GM18502 (cell line): ENCODE measurements at regions not wholly inside any gene's neighbourhood (a gene's known extent, or its start where the extent isn't known, plus 50 kb on each side); places are given as distances from the start of the nearest gene placed in this dataset.
"Not testable (repeated sequence)": the region's sequence is repeated elsewhere in the genome, so short reads cannot be mapped to it uniquely, and the experiment has no call there.

Experiments
- ATAC-seq: cut with Tn5 transposase; IDR thresholded peaks from one replicate; pipeline ENCODE4 v1.9.1; 2021; ENCODE audit warnings: mild to moderate bottlenecking; ENCODE audit not compliant: unreplicated experiment, poor library complexity

DNA sequence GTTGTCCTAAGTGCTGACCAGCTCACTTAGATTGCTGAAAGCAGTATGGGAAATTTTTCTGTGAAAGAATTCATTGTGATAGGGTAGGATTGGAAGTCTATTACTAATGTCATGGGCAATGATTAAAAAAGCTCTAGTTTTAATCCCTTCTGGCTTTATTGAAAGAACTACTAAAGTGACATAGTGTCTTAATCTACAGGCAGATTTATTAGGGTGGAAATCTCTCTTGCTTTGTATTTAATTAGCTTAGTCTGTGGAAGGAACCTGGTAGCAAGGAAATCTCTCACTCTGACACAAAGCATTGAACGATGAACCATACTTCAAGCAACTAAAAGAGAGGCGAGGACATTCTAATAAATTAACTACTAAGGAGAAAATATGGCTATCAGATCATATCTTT is 1029.2 kb upstream of the PCDH20 start:
- ATAC-seq: no peak

DNA sequence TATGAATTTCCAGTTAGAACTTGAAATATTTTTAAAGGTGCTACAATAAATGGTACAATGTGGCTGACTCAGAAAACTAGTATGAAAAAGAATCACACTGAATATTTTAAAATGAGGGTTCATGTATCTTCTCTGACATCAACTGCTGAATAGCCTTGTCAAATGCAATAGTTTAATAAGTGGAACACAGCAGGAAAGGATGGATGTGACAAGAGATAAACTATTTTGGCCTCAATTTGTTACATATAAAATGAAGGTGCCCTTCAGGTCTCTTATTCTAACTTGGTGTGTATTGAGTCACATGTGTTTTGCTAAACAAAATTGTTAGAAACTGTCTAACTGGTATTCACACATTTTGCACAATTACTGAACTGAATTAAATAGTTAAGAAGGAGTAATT is 1018.4 kb upstream of the PCDH20 start:
- no peak for ATAC-seq

DNA sequence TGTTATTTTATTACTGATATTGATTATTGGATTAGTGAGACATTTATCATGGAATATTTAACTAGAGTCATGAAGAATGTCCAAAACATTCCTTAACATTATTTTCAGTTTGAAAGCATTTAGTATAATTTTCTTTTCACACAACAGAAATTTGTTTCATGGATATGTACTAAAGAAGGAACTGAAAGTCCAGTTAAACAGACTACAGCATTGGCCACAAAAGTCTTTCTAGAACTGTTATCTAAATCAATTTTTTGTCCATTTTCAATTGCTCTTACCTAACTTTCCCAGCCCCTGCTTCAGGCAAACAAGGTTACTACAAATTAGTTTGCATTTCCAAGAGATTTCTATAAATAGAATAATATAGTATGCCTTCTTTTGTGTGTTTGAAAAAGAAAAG is 1018.0 kb upstream of the PCDH20 start:
- ATAC-seq: peak; percentile 50

DNA sequence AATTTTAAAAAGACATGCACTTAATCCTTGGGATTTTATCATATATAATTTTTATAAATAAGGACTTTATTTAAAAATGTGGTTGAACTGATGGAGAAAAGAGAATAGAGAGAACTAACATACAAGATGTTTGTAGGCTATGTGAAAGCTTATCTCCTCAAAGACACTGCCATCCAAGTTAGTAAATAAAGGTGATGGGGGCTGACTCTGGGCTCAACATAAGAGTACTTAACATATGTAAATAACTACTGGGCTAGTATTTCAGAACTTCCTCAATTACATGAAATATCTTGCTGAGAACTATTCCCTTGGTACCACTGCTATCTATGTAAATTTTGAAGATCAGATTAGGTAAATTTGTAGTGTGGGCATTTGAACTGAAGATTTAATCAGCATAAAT is 1017.3 kb upstream of the PCDH20 start:
- no peak for ATAC-seq

DNA sequence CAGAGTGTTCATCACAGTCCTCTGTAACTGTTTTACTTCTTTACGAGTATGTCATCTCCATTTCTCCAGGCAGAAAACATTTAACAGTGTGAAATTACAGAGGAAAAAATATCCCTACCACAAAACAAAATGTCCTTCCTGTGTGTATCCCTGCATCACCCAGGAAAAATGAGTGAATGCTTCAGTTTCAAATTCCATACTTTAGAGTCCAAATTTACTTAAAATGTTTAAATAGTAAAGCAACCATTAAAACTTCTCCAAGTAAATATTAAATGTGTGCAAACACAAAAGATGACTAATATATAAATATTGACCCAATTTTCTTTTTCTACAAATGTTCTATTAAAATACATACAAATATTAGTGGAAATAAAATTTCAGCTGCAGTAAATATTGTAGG is 1016.6 kb upstream of the PCDH20 start:
- ATAC-seq: no peak

DNA sequence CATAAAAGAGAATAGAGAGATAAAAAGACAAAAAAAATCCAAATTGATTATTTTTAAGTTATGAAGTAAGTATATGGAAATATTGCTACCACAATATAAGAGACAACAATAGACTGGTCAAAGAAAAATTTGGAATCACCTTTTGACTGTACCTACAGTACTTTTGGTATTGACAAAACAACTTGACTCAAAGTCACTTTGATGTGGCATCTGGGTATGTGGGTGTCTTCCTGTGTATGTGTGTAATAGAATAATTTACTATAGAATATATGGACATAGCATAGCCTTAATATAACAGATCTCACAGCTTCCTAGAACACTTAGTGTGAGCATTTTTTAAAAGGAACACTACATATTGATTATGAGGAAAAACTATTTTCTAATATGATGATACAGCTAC is 1016.2 kb upstream of the PCDH20 start:
- ATAC-seq: no peak

DNA sequence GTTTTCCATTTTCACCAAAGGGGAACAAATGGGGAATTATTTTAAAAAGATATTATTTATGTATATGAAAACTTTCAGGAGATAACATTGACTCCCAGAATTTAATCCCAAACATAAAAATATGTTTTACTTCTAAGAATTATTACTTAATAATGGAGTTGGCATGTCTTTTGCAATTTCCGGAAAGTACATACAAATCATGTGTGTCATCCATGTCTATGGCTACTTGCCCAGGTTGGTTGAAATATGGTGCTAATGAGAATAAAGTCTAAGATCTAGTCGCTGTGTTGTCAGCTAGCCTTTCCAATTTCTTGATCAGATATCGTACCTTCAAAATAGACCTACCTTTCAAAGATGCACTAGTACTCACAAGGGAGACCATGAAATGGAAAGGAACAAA is 1003.2 kb upstream of the PCDH20 start:
- ATAC-seq: no peak

DNA sequence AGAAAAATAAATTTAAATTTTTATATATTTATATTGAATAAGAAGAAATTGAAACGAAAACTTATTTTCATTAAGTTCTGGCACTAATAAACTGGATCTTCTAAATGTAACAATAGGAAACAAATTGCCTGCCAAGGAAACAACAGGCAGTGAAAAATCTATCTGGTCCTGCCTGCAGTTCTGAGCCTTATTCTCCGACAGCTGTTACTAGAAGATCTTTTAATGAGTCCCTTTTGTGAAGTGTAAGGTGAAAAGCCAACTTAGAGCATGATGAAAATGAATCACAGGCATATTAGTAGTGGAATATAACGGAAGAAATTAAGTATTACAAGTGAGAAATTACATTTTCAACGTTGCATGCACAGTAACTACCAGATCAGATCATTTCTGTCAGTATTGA is 1002.7 kb upstream of the PCDH20 start:
- ATAC-seq: no peak

DNA sequence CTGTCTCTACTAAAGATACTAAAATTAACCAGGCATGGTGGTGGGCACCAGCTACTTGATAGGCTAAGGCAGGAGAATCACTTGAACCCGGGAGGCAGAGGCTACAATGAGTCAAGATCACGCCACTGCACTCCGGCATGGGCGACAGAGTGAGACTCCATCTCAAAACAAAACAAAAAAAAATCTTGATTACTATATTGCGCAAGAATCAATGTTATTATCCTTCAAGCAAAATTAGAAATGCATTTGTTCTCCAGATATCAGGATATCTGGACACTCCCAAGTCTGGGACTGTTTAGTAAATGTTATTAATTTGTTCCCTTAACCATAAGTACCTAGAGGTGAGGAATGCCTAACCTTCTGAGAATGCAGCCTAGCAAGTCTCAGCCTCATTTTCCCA is 992.2 kb upstream of the PCDH20 start:
- ATAC-seq: no peak

DNA sequence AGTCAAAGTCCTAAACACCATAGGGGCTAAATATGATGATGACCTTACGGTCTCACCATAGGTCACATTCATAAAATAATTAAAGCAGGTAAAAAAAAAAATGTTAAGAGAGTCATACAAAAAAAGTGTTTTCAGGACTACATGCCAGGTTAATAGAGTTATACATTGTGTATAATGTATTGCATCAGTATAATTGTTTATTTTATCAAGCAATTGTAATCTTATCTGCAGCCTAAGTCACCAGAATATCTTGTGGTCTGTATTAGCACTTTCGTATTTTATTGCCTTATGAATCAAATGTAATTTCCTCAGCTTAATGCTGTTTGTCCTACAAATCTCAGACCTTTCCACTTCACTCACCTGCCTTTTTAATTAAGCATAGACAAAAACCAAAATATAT is 972.9 kb upstream of the PCDH20 start:
- ATAC-seq: no peak

DNA sequence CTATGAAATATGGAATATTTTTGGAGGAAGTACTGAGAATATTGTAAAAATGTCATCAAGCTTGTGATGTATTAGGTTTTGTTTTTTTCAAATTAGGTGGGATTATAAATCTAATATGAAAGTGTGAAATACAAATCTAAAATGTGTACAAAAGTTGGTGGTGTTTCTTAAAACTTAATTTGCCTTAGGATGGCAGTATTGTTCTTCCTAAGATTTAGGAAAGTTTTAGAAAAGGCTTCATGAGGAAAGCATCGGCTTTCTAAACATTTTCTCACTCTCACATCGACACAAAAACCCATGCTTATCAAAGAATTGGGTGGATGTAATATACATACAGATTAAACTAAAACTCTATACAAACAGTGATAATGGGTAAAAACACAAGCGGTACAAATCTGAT is 972.0 kb upstream of the PCDH20 start:
- no peak for ATAC-seq

DNA sequence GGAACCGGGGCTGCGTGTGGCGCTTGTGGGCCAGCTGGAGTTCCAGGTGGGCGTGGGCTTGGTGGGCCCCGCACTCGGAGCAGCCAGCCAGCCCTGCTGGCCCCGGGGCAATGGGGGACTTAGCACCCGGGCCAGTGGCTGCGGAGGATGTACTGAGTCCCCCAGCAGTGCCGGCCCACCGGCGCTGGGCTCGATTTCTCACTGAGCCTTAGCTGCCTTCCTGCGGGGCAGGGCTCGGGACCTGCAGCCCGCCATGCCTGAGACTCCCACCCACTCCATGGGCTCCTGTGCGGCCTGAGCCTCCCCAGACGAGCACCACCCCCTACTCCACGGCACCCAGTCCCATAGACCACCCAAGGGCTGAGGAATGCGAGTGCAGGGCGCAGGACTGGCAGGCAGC is 963.6 kb upstream of the PCDH20 start:
- not testable (repeated sequence) for ATAC-seq

DNA sequence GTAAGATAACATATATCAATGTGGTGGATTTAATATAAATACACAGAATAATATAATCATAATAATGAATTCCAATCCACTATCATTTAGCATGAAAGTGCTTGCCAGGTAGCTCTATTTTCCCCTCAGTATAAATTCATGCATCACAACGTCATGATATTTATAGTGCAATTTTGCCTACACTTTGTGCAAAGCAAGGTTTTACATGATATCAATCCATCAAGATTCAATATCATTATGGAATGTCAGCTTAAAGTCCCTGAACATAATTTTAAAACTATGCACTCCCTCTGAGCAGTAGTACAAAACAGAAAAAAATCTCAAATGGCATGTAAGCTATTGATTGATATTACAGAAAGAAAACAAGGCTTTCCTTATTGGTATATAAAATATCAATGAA is 962.2 kb upstream of the PCDH20 start:
- ATAC-seq: no peak

DNA sequence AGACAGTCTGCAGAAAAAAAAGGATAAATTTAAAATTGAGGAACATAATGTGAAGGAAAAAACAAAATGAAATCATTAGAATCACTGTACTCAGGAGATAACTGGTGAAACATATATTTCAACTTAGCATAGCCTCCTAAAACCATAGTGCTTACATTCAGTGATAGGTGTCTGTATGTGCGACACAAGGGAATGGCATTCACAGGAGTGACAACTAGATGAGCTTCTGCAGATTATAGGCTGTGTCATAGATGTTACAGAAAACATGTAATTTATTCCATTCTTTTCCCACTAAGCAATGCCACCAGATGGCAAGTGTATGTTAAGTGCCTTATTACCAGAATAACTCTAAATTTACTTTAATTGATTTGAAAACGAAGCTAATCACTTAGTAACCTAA is 960.0 kb upstream of the PCDH20 start:
- no peak for ATAC-seq

DNA sequence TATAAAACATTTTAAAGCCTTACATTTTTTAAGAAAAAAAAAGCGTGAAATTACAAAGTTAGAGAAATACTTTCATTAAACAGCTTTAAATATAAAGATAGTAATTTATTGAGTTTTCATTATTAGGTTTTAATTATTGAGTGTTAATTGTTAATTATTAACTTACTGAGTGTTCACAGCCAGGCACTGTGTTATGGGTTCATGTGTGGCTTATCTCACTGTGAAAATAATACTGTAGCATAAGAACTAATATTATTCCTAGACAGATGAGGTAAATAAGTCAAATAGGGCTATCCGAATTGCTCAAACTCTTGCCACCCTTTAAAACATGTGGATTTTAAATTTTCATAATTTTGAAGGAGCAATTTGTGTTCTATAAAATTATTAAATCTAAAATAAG is 956.1 kb upstream of the PCDH20 start:
- ATAC-seq: no peak

DNA sequence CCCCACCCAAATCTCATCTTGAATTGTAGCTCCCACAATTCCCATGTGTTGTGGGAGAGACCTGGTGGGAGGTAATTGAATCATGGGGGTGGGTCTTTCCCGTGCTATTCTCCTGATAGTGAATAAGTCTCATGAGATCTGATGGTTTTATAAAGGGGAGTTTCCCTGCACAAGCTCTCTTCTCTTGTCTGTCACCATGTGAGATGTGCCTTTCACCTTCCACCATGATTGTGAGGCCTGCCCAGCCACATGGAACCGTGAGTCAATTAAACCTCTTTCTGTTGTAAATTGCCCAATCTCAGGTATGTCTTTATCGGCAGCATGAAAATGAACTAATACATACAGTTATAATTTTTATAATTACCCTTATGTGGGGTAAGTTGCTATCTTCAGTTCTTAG is 952.3 kb upstream of the PCDH20 start:
- not testable (repeated sequence) for ATAC-seq

DNA sequence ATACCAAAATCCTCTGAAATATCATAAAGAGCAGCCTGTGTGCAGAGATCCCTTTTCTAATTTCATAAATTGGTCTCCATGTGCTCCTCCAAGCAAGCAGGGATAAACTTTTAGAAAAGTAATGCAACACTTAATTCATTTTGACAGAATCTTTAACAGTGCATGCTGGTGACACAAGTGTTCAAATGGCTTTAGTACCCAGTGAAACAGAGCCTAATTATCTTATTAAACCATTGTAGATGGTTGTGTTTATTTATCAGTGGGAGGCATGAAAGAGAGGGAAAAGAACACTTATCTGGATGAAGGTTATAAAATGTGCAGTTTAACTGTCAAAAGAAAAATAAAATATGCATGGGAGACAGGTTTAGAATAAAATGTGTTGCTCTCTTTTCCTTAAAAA is 945.0 kb upstream of the PCDH20 start:
- ATAC-seq: no peak

DNA sequence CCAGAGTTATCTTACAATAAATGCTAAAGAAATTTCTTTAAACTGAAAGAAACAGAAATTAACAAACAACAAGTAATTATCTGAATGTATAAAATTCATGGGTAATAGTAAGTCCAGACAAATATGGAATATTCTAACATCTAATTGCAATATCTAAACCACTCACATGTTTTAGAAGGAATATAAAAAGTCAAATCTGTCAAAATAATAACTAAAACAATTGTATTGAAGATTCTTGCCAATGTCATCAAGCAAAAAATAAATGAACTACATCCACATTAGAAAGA is 942.9 kb upstream of the PCDH20 start:
- no peak for ATAC-seq

DNA sequence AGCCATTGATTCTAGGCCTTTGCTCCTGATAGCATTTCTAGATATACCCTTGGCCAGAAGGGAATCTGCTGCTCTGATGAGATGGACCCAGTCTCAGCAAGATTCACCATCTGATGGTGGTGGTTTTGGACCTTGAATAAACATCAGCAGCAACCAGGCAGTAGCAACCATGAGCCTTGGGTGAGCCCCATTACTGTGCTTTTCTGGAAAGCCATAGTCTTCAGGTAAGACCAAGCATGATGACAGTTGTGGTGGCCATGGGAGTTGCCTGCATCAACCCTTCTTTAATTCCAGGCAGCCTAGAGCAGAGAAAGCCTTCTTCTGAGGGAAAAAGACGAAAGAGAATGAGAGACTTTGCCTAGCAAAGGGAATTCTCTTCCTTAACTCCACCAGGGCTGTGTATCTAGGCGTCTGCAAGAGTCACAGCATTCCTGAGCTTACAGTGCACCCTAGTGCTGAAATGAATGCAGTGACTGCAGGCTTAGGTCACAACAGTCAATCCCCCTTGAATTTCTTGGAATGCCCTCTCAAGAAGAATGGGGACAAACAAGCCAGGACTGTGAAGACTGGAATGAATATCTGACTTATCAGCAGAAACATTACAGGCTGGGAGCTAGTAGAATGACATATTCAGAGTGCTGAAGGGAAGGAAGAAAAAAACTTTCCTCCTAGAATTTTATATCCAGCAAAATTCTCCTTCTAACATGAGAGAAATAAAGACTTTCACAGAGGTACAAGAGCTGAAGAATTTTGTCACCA is 942.4 kb upstream of the PCDH20 start:
- ATAC-seq: peak; percentile 93

DNA sequence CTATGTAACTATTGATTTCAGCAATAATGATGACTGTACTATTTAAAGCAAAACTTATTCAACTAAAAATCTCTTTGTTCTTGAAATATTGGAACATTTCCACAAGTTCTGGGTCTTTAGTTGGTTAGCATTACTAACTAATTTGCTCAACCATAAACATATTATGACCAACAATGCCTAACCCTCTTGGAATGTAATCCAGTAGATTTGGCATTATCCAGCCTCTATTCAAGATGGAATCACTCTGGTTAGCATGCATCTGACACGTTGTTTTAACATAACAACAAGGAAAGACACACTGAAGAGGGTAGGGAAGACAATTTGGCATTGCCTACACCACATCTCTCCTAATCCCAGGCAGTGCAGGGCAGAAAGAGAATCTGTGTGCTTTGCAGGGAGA is 941.3 kb upstream of the PCDH20 start:
- no peak for ATAC-seq

DNA sequence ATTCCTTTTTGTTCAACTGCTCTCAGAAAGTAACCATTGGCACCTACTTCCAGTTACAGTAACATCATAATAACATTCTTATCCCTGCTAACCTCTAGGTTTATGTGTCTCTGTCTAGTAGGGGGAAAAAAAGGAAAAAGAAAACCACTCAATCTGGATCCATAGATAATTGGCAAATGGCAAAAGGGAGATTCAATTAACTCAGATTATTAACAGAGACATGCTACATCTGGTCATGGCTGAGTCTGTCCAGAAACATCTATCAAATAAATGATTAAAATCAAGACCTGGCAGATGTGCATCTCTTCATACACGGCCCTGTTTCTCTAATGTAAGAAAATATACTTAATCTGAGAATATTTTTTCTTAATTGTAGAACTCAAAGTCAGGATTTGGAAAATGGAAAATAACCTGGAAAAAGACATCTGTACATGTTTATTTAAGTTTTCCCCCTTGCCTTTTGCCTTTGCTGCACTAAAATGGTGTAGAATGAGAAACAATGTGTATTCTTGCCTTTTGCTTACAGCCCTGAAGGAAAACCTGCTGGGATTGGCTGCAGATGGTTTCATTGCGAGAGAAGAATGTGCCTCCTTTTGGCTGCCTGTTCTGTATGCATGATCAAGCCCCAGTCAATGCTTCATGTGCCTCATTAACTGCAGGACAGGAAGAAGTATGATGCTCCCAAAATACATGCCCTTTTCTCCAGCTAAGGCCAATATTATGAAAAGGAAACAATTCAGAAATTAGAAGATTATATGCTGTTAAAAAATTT is 921.6 kb upstream of the PCDH20 start:
- ATAC-seq: no peak

DNA sequence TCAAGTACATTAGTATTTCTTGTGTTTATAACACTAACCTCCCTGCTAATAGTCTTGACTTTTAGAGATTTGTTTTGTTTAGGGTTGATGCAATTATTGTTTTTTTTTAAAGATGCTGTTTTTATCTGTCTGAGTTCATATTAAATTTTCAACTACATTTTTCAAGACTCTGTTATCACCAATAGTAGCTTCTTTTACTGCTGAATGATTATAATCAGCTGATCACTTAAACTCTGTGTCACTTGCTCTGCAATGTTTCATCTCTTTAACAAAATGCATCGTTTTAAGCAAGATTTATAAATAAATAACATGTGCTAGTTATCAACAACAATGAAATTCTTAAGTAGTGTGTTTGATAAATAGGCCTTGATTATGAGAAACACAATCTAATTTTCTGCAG is 920.9 kb upstream of the PCDH20 start:
- ATAC-seq: no peak
